HL-60 (cell line): ENCODE measurements at regions not wholly inside any gene's neighbourhood (a gene's known extent, or its start where the extent isn't known, plus 50 kb on each side); places are given as distances from the start of the nearest gene placed in this dataset.
A peak's percentile ranks its signal among the peaks of the same experiment; 100 is the strongest.

Experiments
- DNase-seq, 2 experiments: peaks; one replicate each; pipeline ENCODE4 v3.0.0-alpha.2; 2010 to 2020; ENCODE audit warnings: low read depth in 1 of 2, low spot score in 1 of 2
- H3K27ac ChIP-seq: fragments of 250-450 bp; sonication (Bioruptor Pico); replicated peaks from 2 replicates; pipeline ENCODE4 v1.5.1; 2020; ENCODE audit warnings: mild to moderate bottlenecking, moderate library complexity
- H3K27me3 ChIP-seq: fragments of 250-450 bp; sonication (Bioruptor Pico); 2 replicates; pipeline ENCODE4 v1.5.1; 2021; ENCODE audit warnings: mild to moderate bottlenecking, moderate library complexity; ENCODE audit not compliant: insufficient read depth, poor library complexity, severe bottlenecking
- H3K4me3 ChIP-seq: replicated peaks from 2 replicates; pipeline ENCODE4 v1.5.1; 2011; ENCODE audit warnings: mild to moderate bottlenecking, control low read depth, low read length; ENCODE audit not compliant: insufficient read depth
- GABPA ChIP-seq: IDR thresholded peaks from 2 replicates; pipeline ENCODE4 v1.6.1; 2012; ENCODE audit warnings: low read depth
- POLR2AphosphoS5 ChIP-seq: IDR thresholded peaks from 2 replicates; pipeline ENCODE4 v1.6.1; 2012; ENCODE audit warnings: low read depth
- SPI1 ChIP-seq: IDR thresholded peaks from 2 replicates; pipeline ENCODE4 v1.6.1; 2012; ENCODE audit warnings: low read depth, mild to moderate bottlenecking, borderline replicate concordance
- TF ChIP-seq, protein P1 (sequence below): IDR thresholded peaks from 2 replicates; pipeline ENCODE4 v1.6.1; 2012; ENCODE audit warnings: low read depth; ENCODE audit not compliant: insufficient replicate concordance
- TF ChIP-seq, protein P2 (sequence below): IDR thresholded peaks from one replicate; pipeline ENCODE4 v1.5.1; 2011; ENCODE audit warnings: low read length, control low read depth, inconsistent platforms; ENCODE audit not compliant: insufficient read depth

DNA sequence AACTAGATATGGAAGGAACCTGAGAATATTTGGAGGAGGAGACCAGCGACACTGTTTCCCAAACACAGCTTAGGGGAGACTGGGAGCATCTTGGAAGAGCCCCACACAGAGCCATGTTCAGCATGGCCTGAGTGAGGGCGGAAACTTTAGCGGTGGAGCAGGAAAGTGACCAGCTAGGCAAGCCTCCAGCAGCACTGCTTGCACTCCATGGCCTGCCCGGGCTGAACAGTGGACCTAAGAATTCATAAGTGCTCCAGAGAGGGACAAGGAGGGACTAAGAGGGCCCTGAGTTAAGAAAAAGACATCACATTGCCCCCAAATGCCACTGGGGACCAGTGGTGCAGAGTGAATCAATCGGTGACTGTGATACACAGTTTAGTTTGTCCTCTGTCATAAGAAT is 566.4 kb downstream of the TNS1 start:
- Histone ChIP-seq H3K4me3 (no peak overlapping the region), H3K27me3 (no peaks in the 10 kb centered on the region), H3K27ac (no peak overlapping the region)
- TF ChIP-seq GABPA: no peak
- TF ChIP-seq, protein P1, sequence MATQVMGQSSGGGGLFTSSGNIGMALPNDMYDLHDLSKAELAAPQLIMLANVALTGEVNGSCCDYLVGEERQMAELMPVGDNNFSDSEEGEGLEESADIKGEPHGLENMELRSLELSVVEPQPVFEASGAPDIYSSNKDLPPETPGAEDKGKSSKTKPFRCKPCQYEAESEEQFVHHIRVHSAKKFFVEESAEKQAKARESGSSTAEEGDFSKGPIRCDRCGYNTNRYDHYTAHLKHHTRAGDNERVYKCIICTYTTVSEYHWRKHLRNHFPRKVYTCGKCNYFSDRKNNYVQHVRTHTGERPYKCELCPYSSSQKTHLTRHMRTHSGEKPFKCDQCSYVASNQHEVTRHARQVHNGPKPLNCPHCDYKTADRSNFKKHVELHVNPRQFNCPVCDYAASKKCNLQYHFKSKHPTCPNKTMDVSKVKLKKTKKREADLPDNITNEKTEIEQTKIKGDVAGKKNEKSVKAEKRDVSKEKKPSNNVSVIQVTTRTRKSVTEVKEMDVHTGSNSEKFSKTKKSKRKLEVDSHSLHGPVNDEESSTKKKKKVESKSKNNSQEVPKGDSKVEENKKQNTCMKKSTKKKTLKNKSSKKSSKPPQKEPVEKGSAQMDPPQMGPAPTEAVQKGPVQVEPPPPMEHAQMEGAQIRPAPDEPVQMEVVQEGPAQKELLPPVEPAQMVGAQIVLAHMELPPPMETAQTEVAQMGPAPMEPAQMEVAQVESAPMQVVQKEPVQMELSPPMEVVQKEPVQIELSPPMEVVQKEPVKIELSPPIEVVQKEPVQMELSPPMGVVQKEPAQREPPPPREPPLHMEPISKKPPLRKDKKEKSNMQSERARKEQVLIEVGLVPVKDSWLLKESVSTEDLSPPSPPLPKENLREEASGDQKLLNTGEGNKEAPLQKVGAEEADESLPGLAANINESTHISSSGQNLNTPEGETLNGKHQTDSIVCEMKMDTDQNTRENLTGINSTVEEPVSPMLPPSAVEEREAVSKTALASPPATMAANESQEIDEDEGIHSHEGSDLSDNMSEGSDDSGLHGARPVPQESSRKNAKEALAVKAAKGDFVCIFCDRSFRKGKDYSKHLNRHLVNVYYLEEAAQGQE: no peak
- TF ChIP-seq, protein P2, sequence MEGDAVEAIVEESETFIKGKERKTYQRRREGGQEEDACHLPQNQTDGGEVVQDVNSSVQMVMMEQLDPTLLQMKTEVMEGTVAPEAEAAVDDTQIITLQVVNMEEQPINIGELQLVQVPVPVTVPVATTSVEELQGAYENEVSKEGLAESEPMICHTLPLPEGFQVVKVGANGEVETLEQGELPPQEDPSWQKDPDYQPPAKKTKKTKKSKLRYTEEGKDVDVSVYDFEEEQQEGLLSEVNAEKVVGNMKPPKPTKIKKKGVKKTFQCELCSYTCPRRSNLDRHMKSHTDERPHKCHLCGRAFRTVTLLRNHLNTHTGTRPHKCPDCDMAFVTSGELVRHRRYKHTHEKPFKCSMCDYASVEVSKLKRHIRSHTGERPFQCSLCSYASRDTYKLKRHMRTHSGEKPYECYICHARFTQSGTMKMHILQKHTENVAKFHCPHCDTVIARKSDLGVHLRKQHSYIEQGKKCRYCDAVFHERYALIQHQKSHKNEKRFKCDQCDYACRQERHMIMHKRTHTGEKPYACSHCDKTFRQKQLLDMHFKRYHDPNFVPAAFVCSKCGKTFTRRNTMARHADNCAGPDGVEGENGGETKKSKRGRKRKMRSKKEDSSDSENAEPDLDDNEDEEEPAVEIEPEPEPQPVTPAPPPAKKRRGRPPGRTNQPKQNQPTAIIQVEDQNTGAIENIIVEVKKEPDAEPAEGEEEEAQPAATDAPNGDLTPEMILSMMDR: no peak
- no peak for TF ChIP-seq SPI1
- TF ChIP-seq POLR2AphosphoS5: no peak
- no peak for DNase-seq

DNA sequence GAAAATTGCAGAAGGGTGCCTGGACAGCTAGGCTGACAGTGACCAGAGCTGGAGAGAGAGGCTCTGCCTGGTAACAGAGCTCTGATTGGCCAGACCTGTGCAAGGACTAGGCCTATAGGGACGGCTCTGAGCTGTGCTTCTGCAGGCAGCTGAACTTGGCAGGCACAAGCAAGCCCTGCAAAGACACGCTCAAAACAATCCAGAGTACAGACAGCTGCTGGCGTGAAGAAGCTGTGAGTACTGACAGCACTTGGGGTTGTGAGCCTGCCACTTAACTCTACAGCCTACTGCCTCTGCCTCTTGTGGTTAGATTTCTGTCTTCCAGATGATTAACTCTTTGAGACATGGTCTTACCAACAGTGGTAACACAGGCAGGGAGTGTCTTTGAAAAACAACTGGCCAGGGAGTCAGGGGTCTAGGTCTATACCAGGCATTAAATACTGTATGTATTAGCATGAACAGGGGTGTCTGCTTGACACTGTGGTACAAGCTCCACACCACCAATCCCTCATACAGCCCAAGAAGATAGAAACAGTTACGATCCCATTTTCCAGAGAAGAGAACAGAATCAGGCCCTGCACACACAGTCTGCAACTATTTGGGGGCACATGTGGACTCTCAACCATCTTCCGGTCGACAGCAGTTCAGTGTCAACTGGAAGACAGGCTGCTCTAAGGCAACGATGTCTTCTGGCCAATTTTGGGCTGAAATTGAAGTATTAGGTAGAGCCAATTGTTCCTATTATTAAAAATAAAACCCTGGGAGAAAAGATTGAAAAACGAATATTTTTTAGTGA is 568.4 kb downstream of the TNS1 start:
- no peaks in the 10 kb centered on the region for H3K27me3 ChIP-seq
- H3K4me3 ChIP-seq: no peak overlapping the region
- DNase-seq: peak in 1 of 2 experiments; percentile 29
- H3K27ac ChIP-seq: no peak overlapping the region
- TF ChIP-seq, protein P2: no peak
- no peak for TF ChIP-seq POLR2AphosphoS5
- TF ChIP-seq, protein P1: no peak
- TF ChIP-seq SPI1: no peak
- no peak for TF ChIP-seq GABPA

DNA sequence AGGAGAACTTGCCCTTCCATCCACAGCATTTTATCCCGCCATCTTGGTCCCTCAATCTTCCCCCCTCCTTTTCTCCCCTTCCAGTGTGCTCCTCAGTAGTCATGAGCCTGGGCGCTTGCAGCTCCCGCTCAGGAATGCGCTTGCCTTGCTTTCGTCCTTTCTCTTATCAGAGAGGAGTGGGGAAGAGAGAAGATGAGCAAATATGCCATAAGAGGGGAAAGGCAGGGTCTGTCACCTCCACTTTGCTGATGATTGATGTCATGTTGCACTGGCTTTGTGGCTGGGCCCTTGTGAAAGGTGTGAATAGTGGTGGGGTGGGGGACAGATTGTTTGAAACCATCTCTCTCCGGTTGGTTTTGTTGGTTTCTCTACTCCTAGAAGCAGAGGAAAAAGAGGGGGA is 569.3 kb downstream of the TNS1 start:
- Histone ChIP-seq H3K27me3 (no peaks in the 10 kb centered on the region), H3K27ac (no peak overlapping the region), H3K4me3 (no peak overlapping the region)
- TF ChIP-seq GABPA: no peak
- TF ChIP-seq SPI1: no peak
- TF ChIP-seq, protein P2: no peak
- TF ChIP-seq, protein P1: no peak
- TF ChIP-seq POLR2AphosphoS5: no peak
- no peak for DNase-seq
